ENCODE measurements at regions not wholly inside any gene's neighbourhood (a gene's known extent, or its start where the extent isn't known, plus 50 kb on each side); places are given as distances from the start of the nearest gene placed in this dataset.
"Not testable (repeated sequence)": the region's sequence is repeated elsewhere in the genome, so short reads cannot be mapped to it uniquely, and the experiment has no call there.

- no peak overlapping the region for H3K27ac ChIP-seq (ENCODE audit: extremely low read depth, low read depth, low read length)
- CTCF ChIA-PET = no interaction called here
- POLR2A ChIA-PET = no interaction called here
Measured at GRCh38 chr2:7557376-7557775, 640.2 kb downstream of the RNF144A start.

DNA sequence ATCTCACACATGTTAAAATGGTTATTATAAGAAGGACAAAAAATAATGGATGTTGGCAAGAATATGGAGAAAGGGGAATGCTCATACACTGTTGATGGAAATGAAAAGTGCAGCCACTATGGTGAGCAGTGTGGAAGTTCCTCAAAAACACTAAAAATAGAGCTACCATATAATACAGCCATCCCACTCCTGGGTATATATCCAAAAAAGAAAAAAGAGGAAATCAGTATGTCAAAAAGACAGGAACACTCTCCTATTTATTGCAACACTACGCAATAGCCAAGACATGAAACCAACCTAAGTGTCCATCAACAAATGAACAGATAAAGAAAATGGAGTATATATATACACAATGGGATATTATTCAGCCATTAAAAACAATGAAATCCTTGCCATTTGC, 642.6 kb downstream of the RNF144A start:
- Histone ChIP-seq H3K9me3 (ENCODE audit: control insufficient read depth, insufficient read depth, low read depth, low read length) (no peaks in the 10 kb centered on the region), H3K36me3 (ENCODE audit: control insufficient read depth in 2 of 2, insufficient read depth in 1 of 2, low read length in 2 of 2) (no peaks in the 10 kb centered on the region), H3K4me1 (ENCODE audit: control insufficient read depth, insufficient read depth, low read length) (no peaks in the 10 kb centered on the region), H3K4me3 (ENCODE audit: low read depth, low read length) (no peak overlapping the region), H3K27ac (ENCODE audit: extremely low read depth, low read depth, low read length) (no peak overlapping the region)
- POLR2A ChIA-PET = no interaction called here
- no peak for TF ChIP-seq ZSCAN4 (tag by site-specific recombination; IDR thresholded peaks at IDR 0.05)
- TF ChIP-seq, protein P1, sequence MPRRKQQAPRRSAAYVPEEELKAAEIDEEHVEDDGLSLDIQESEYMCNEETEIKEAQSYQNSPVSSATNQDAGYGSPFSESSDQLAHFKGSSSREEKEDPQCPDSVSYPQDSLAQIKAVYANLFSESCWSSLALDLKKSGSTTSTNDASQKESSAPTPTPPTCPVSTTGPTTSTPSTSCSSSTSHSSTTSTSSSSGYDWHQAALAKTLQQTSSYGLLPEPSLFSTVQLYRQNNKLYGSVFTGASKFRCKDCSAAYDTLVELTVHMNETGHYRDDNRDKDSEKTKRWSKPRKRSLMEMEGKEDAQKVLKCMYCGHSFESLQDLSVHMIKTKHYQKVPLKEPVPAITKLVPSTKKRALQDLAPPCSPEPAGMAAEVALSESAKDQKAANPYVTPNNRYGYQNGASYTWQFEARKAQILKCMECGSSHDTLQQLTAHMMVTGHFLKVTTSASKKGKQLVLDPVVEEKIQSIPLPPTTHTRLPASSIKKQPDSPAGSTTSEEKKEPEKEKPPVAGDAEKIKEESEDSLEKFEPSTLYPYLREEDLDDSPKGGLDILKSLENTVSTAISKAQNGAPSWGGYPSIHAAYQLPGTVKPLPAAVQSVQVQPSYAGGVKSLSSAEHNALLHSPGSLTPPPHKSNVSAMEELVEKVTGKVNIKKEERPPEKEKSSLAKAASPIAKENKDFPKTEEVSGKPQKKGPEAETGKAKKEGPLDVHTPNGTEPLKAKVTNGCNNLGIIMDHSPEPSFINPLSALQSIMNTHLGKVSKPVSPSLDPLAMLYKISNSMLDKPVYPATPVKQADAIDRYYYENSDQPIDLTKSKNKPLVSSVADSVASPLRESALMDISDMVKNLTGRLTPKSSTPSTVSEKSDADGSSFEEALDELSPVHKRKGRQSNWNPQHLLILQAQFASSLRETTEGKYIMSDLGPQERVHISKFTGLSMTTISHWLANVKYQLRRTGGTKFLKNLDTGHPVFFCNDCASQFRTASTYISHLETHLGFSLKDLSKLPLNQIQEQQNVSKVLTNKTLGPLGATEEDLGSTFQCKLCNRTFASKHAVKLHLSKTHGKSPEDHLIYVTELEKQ (tag by site-specific recombination; IDR thresholded peaks at IDR 0.05; ENCODE audit: borderline replicate concordance) = no peak
- CTCF ChIA-PET = interaction anchor here (0.7 to 1.6 kb wide), 2 partner anchors 112 to 463 kb away, joined by 3 to 4 read pairs; no protein-coding TSS in a partner anchor

More at GRCh38 chr2:7557376-7557775, 640.2 kb downstream of the RNF144A start:
- Histone ChIP-seq H3K36me3 (ENCODE audit: control insufficient read depth in 2 of 2, insufficient read depth in 1 of 2, low read length in 2 of 2) (no peaks in the 10 kb centered on the region), H3K4me1 (ENCODE audit: control insufficient read depth, insufficient read depth, low read length) (no peaks in the 10 kb centered on the region), H3K4me3 (ENCODE audit: low read depth, low read length) (no peak overlapping the region), H3K9me3 (ENCODE audit: control insufficient read depth, insufficient read depth, low read depth, low read length) (no peaks in the 10 kb centered on the region)
- TF ChIP-seq ZNF24 (tag by site-specific recombination; IDR thresholded peaks at IDR 0.05) (no peak), ZSCAN16 (tag by site-specific recombination; IDR thresholded peaks at IDR 0.05) (no peak), IKZF3 (tag by site-specific recombination; IDR thresholded peaks at IDR 0.05) (no peak), ZXDB (tag by site-specific recombination; IDR thresholded peaks at IDR 0.05) (no peak), ZNF548 (tag by site-specific recombination; IDR thresholded peaks at IDR 0.05) (no peak)

GRCh38 chr2:7566382-7566881, 649.2 kb downstream of the RNF144A start:
- TF ChIP-seq ZNF623 (tag by site-specific recombination; IDR thresholded peaks at IDR 0.05) = no peak
- TF ChIP-seq, protein P2, sequence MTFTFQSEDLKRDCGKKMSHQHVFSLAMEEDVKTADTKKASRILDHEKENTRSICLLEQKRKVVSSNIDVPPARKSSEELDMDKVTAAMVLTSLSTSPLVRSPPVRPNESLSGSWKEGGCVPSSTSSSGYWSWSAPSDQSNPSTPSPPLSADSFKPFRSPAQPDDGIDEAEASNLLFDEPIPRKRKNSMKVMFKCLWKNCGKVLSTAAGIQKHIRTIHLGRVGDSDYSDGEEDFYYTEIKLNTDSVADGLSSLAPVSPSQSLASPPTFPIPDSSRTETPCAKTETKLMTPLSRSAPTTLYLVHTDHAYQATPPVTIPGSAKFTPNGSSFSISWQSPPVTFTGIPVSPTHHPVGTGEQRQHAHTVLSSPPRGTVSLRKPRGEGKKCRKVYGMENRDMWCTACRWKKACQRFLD (tag by site-specific recombination; IDR thresholded peaks at IDR 0.05) = no peak
- TF ChIP-seq, protein P3, sequence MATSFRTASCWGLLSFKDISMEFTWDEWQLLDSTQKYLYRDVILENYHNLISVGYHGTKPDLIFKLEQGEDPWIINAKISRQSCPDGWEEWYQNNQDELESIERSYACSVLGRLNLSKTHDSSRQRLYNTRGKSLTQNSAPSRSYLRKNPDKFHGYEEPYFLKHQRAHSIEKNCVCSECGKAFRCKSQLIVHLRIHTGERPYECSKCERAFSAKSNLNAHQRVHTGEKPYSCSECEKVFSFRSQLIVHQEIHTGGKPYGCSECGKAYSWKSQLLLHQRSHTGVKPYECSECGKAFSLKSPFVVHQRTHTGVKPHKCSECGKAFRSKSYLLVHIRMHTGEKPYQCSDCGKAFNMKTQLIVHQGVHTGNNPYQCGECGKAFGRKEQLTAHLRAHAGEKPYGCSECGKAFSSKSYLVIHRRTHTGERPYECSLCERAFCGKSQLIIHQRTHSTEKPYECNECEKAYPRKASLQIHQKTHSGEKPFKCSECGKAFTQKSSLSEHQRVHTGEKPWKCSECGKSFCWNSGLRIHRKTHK (tag by site-specific recombination; IDR thresholded peaks at IDR 0.05) = no peak
- no peak for TF ChIP-seq ZNF174 (tag by site-specific recombination; IDR thresholded peaks at IDR 0.05)
- no peak for TF ChIP-seq ZNF354C (tag by site-specific recombination; IDR thresholded peaks at IDR 0.05; ENCODE audit: borderline replicate concordance, low read depth)
- ChIA-PET POLR2A (no interaction called here), CTCF (no interaction called here)
- H3K27ac ChIP-seq (ENCODE audit: extremely low read depth, low read depth, low read length) = no peak overlapping the region
- no peak overlapping the region for H3K4me3 ChIP-seq (ENCODE audit: low read depth, low read length)
- no peaks in the 10 kb centered on the region; the same call in 1 of the 2 replicates for H3K9me3 ChIP-seq (ENCODE audit: control insufficient read depth, insufficient read depth, low read depth, low read length)
- H3K4me1 ChIP-seq (ENCODE audit: control insufficient read depth, insufficient read depth, low read length) = no peaks in the 10 kb centered on the region
- H3K36me3 ChIP-seq (ENCODE audit: control insufficient read depth in 2 of 2, insufficient read depth in 1 of 2, low read length in 2 of 2) = no peaks in the 10 kb centered on the region

GRCh38 chr2:7567116-7567515, 649.9 kb downstream of the RNF144A start:
- H3K9me3 ChIP-seq (ENCODE audit: control insufficient read depth, insufficient read depth, low read depth, low read length); H3K36me3 ChIP-seq (ENCODE audit: control insufficient read depth in 2 of 2, insufficient read depth in 1 of 2, low read length in 2 of 2); H3K4me1 ChIP-seq (ENCODE audit: control insufficient read depth, insufficient read depth, low read length); H3K27ac ChIP-seq (ENCODE audit: extremely low read depth, low read depth, low read length); H3K4me3 ChIP-seq (ENCODE audit: low read depth, low read length); POLR2A ChIA-PET; CTCF ChIA-PET: not testable (repeated sequence)
